Ovary (tissue), 7 donors: ENCODE measurements at regions not wholly inside any gene's neighbourhood (a gene's known extent, or its start where the extent isn't known, plus 50 kb on each side); places are given as distances from the start of the nearest gene placed in this dataset.

Source experiments
- DNase-seq, 5 donors: peaks; one replicate each; pipeline ENCODE4 v3.0.0-alpha.2; 2019 to 2020
- H3K27ac ChIP-seq, 2 donors: fragments of 200-600 bp; one replicate each; pipeline versions ENCODE4 v1.5.1 to v1.8.0; 2019 to 2022
- H3K27me3 ChIP-seq: fragments of 200-600 bp; one replicate; pipeline ENCODE4 v1.8.0; 2022
- H3K36me3 ChIP-seq: fragments of 200-600 bp; sonication (generic); one replicate; pipeline ENCODE4 v1.5.1; 2019
- H3K4me1 ChIP-seq: one replicate; pipeline ENCODE4 v1.8.1; 2013; ENCODE audit warnings: mild to moderate bottlenecking, moderate library complexity; ENCODE audit not compliant: insufficient read depth
- H3K4me3 ChIP-seq: fragments of 200-600 bp; sonication (generic); one replicate; pipeline ENCODE4 v1.5.1; 2017
- H3K9me3 ChIP-seq, 2 donors: fragments of 200-600 bp in 1 of 2; sonication (generic) in 1 of 2; one replicate each; pipeline versions ENCODE4 v1.5.1 to v1.8.1; 2013 to 2019; ENCODE audit warnings: mild to moderate bottlenecking in 1 of 2, moderate library complexity in 1 of 2
- CTCF ChIP-seq, 3 donors: fragments of 450-650 bp in 2 of 3; fragments of 200-600 bp in 1 of 3; IDR thresholded peaks; one replicate each; pipeline versions ENCODE4 v1.5.1 to v1.8.0; 2016 to 2022; ENCODE audit warnings: antibody characterized with exemption in 3 of 3, mild to moderate bottlenecking in 1 of 3
- EP300 ChIP-seq: sonication (generic); formaldehyde crosslinking; IDR thresholded peaks from one replicate; pipeline ENCODE4 v1.6.1; 2017; ENCODE audit warnings: antibody characterized with exemption
- POLR2A ChIP-seq: fragments of 450-650 bp; IDR thresholded peaks from one replicate; pipeline ENCODE4 v1.6.1; 2017; ENCODE audit warnings: antibody characterized with exemption, mild to moderate bottlenecking, moderate library complexity
- WGBS, 3 donors: extraction: QIAGEN DNeasy Blood & Tissue Kit in 1 of 3; methylation state at CpG; one replicate each; pipeline versions ENCODE4 v1.1.5 to v1.1.7; 2013 to 2017; 5-methylcytosine and 5-hydroxymethylcytosine counted together
- intact Hi-C, 4 donors: fragments of 100-400 bp; cut with DNase I; formaldehyde crosslinking; loops; one replicate each; pipeline versions ENCODE4 v1.11.0 to v1.15.1; 2022 to 2023
- donor health status: DM: no; HTN: no; CAD: no; lungs with moderate emphysema.
- donor health status: DM: no; HTN: no; CAD: no.
- donor health status: Bipolar disorder and iron deficiency.
- donor health status: DM: no; HTN: no; CAD: no.
- donor health status: DM: yes; HTN: yes; CAD: no.

GRCh38 chr3:162932503-162932902, 1435.9 kb downstream of the OTOL1 start:
- WGBS, 3 donors, result 63 to 83% (median 79%) methylated on average over 2 of the region's 2 CpGs
- no peak overlapping the region for H3K27ac ChIP-seq
- no peak overlapping the region for H3K4me3 ChIP-seq
- TF ChIP-seq CTCF (IDR thresholded peaks at IDR 0.05), result no peak
- TF ChIP-seq POLR2A, result no peak
- no peak for TF ChIP-seq EP300
- no peaks in the 10 kb centered on the region for H3K36me3 ChIP-seq
- H3K27me3 ChIP-seq, result no peaks in the 10 kb centered on the region
- no peaks in the 10 kb centered on the region for H3K4me1 ChIP-seq
- intact Hi-C loops, result no loop called here
- no peak for DNase-seq
- no peaks in the 10 kb centered on the region for H3K9me3 ChIP-seq

GRCh38 chr3:162933656-162934055, 1437.0 kb downstream of the OTOL1 start:
- Histone ChIP-seq H3K4me1 (no peaks in the 10 kb centered on the region), H3K27ac (no peak overlapping the region), H3K9me3 (no peaks in the 10 kb centered on the region), H3K36me3 (no peaks in the 10 kb centered on the region), H3K27me3 (no peaks in the 10 kb centered on the region), H3K4me3 (no peak overlapping the region)
- no peak for DNase-seq
- TF ChIP-seq CTCF (IDR thresholded peaks at IDR 0.05) (no peak), POLR2A (no peak), EP300 (no peak)
- intact Hi-C loops, result no loop called here
- 58 to 77% (median 72%) methylated on average over 2 of the region's 2 CpGs for WGBS, 3 donors

GRCh38 chr3:162936706-162937105, 1440.1 kb downstream of the OTOL1 start:
- Histone ChIP-seq H3K27me3 (no peaks in the 10 kb centered on the region), H3K36me3 (no peaks in the 10 kb centered on the region), H3K4me1 (no peaks in the 10 kb centered on the region), H3K9me3 (no peaks in the 10 kb centered on the region), H3K27ac (no peak overlapping the region), H3K4me3 (no peak overlapping the region)
- TF ChIP-seq POLR2A (no peak), CTCF (IDR thresholded peaks at IDR 0.05) (no peak), EP300 (no peak)
- no peak for DNase-seq
- intact Hi-C loops, result no loop called here

- no peaks in the 10 kb centered on the region for H3K36me3 ChIP-seq
- H3K27me3 ChIP-seq, result no peaks in the 10 kb centered on the region
- H3K4me3 ChIP-seq, result no peak overlapping the region
- 10 to 19% (median 18%) methylated on average over 2 of the region's 2 CpGs for WGBS, 3 donors
- H3K27ac ChIP-seq, result no peak overlapping the region
- no peak for DNase-seq
- H3K9me3 ChIP-seq, result no peaks in the 10 kb centered on the region
- TF ChIP-seq POLR2A (no peak), CTCF (IDR thresholded peaks at IDR 0.05) (no peak), EP300 (no peak)
- intact Hi-C loops, result no loop called here
- H3K4me1 ChIP-seq, result no peaks in the 10 kb centered on the region
These were observed 1441.5 kb downstream of the OTOL1 start for GRCh38 chr3:162938083-162938482.

- intact Hi-C loops, result no loop called here
- Histone ChIP-seq H3K27ac (no peak overlapping the region), H3K4me1 (no peaks in the 10 kb centered on the region), H3K36me3 (no peaks in the 10 kb centered on the region), H3K4me3 (no peak overlapping the region), H3K27me3 (no peaks in the 10 kb centered on the region), H3K9me3 (no peaks in the 10 kb centered on the region)
- no peak for DNase-seq
- WGBS, 3 donors, result 0 to 3% (median 1%) methylated on average over 1 of the region's 1 CpG
- TF ChIP-seq POLR2A, result no peak
- no peak for TF ChIP-seq EP300
- no peak for TF ChIP-seq CTCF (IDR thresholded peaks at IDR 0.05)
These were observed 1449.0 kb downstream of the OTOL1 start for GRCh38 chr3:162945626-162946025.
